HG03025 (cell line): ENCODE measurements at regions not wholly inside any gene's neighbourhood (a gene's known extent, or its start where the extent isn't known, plus 50 kb on each side); places are given as distances from the start of the nearest gene placed in this dataset.

Experiments used
- ATAC-seq: cut with Tn5 transposase; IDR thresholded peaks from one replicate; pipeline ENCODE4 v1.9.1; 2021; ENCODE audit warnings: mild to moderate bottlenecking, moderate library complexity; ENCODE audit not compliant: unreplicated experiment, low FRiP score

- ATAC-seq: no peak
Measured at GRCh38 chr13:109671919-109672318, 114.5 kb downstream of the IRS2 start.

GRCh38 chr13:109670776-109671175 is 115.6 kb downstream of the IRS2 start:
- no peak for ATAC-seq

GRCh38 chr13:109669956-109670355 is 116.4 kb downstream of the IRS2 start:
- no peak for ATAC-seq

GRCh38 chr13:109669234-109669612 is 117.2 kb downstream of the IRS2 start:
- ATAC-seq: no peak

GRCh38 chr13:109668433-109669233 is 117.8 kb downstream of the IRS2 start:
- no peak for ATAC-seq

GRCh38 chr13:109667807-109668291 is 118.5 kb downstream of the IRS2 start:
- no peak for ATAC-seq

GRCh38 chr13:109667056-109667455 is 119.3 kb downstream of the IRS2 start:
- ATAC-seq: no peak

GRCh38 chr13:109666656-109667055 is 119.7 kb downstream of the IRS2 start:
- no peak for ATAC-seq

- no peak for ATAC-seq
Measured at GRCh38 chr13:109665781-109666249, 120.6 kb downstream of the IRS2 start.

- no peak for ATAC-seq
Measured at GRCh38 chr13:109665240-109665639, 121.1 kb downstream of the IRS2 start.

- no peak for ATAC-seq
Measured at GRCh38 chr13:109657395-109657794, 129.0 kb downstream of the IRS2 start.

GRCh38 chr13:109656206-109656605 is 130.2 kb downstream of the IRS2 start:
- no peak for ATAC-seq

- no peak for ATAC-seq
Measured at GRCh38 chr13:109655611-109656010, 130.8 kb downstream of the IRS2 start.

- ATAC-seq: no peak
Measured at GRCh38 chr13:109655206-109655600, 131.2 kb downstream of the IRS2 start.

- ATAC-seq: no peak
Measured at GRCh38 chr13:109654341-109655205, 131.8 kb downstream of the IRS2 start.

- no peak for ATAC-seq
Measured at GRCh38 chr13:109652531-109652930, 133.9 kb downstream of the IRS2 start.

- ATAC-seq: no peak
Measured at GRCh38 chr13:109651854-109652253, 134.5 kb downstream of the IRS2 start.

- ATAC-seq: no peak
Measured at GRCh38 chr13:109651311-109651710, 135.1 kb downstream of the IRS2 start.

GRCh38 chr13:109650861-109651260 is 135.5 kb downstream of the IRS2 start:
- ATAC-seq: no peak

GRCh38 chr13:109649713-109650112 is 136.7 kb downstream of the IRS2 start:
- ATAC-seq: no peak

- ATAC-seq: no peak
Measured at GRCh38 chr13:109647699-109648098, 138.7 kb downstream of the IRS2 start.
